ENCODE measurements at regions not wholly inside any gene's neighbourhood (a gene's known extent, or its start where the extent isn't known, plus 50 kb on each side); places are given as distances from the start of the nearest gene placed in this dataset.

DNA sequence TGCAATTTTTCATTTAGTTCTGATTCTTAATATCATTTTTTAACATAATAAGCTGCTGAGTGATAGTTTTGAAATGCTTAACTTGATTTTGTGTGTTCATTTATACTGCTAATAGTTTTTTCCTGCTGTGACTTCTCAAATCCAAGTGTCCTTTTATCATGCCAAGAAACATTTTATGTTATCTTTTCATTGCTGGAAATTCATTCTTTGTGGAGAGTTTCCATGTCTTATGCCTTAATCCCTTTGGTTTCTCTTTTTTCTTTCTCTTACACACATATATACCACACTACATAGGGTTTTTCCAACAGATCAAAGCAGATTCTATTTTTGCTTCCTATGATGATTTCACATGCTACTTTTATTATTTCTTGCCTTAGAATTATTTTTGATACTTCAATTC lies 981.1 kb downstream of the SLC6A15 start:
- TF ChIP-seq, protein P1, sequence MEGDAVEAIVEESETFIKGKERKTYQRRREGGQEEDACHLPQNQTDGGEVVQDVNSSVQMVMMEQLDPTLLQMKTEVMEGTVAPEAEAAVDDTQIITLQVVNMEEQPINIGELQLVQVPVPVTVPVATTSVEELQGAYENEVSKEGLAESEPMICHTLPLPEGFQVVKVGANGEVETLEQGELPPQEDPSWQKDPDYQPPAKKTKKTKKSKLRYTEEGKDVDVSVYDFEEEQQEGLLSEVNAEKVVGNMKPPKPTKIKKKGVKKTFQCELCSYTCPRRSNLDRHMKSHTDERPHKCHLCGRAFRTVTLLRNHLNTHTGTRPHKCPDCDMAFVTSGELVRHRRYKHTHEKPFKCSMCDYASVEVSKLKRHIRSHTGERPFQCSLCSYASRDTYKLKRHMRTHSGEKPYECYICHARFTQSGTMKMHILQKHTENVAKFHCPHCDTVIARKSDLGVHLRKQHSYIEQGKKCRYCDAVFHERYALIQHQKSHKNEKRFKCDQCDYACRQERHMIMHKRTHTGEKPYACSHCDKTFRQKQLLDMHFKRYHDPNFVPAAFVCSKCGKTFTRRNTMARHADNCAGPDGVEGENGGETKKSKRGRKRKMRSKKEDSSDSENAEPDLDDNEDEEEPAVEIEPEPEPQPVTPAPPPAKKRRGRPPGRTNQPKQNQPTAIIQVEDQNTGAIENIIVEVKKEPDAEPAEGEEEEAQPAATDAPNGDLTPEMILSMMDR (optimal IDR thresholded peaks at IDR 0.05 in 1 of 3, IDR thresholded peaks at IDR 0.05 in 1 of 3, conservative IDR thresholded peaks at IDR 0.05 in 1 of 3; ENCODE audit: extremely low read depth in 1 of 3, insufficient read depth in 2 of 3, low read length in 3 of 3), result no peak
- TF ChIP-seq EZH2 (IDR thresholded peaks at IDR 0.05; ENCODE audit: low read length), result no peak

Data from keratinocyte (primary cell).